ENCODE measurements at regions not wholly inside any gene's neighbourhood (a gene's known extent, or its start where the extent isn't known, plus 50 kb on each side); places are given as distances from the start of the nearest gene placed in this dataset.

- Histone ChIP-seq H2AFZ (replicated peaks; ENCODE audit: low read length, poor library complexity) (no peak overlapping the region), H4K20me1 (ENCODE audit: insufficient read depth, low read length) (no peaks in the 10 kb centered on the region), H2AK5ac (ENCODE audit: low read depth, low read length) (no peak overlapping the region), H3K56ac (ENCODE audit: extremely low read depth, insufficient read depth, low read length) (no peak overlapping the region), H3K36me3 (ENCODE audit: control insufficient read depth, insufficient read depth, low read length) (no peaks in the 10 kb centered on the region), H4K91ac (ENCODE audit: insufficient read depth, low read depth, low read length) (no peak overlapping the region), H2BK5ac (ENCODE audit: low read depth, low read length, poor library complexity, severe bottlenecking) (no peak overlapping the region), H3K9me1 (ENCODE audit: insufficient read depth, low read length) (no peaks in the 10 kb centered on the region), H2BK20ac (ENCODE audit: low read depth, low read length) (no peak overlapping the region), H3K9ac (ENCODE audit: low read depth, low read length) (no peak overlapping the region), H3K4me1 (ENCODE audit: control insufficient read depth, insufficient read depth, low read length) (no peaks in the 10 kb centered on the region), H3K4ac (ENCODE audit: low read depth, low read length) (no peak overlapping the region), H3K9me3 (ENCODE audit: control insufficient read depth, insufficient read depth, low read length) (0 out of 2 replicates have a peak, but pooled peaks cover 2% of the 10 kb centered on the region), H3K4me2 (ENCODE audit: low read depth, low read length) (no peak overlapping the region), H3K23ac (ENCODE audit: low read depth, low read length) (no peak overlapping the region), H2AK9ac (replicated peaks; ENCODE audit: low read depth, low read length, poor library complexity) (no peak overlapping the region), H4K5ac (ENCODE audit: low read depth, low read length) (no peak overlapping the region), H2BK15ac (ENCODE audit: low read depth, low read length) (no peak overlapping the region), H4K8ac (ENCODE audit: low read depth in 2 of 2, low read length in 2 of 2) (no peak overlapping the region), H3K18ac (ENCODE audit: low read depth, low read length) (no peak overlapping the region), H3K27ac (ENCODE audit: insufficient read depth, low read length) (no peak overlapping the region), H3K4me3 (ENCODE audit: insufficient read depth, low read depth, low read length) (no peak overlapping the region), H3K27me3 (ENCODE audit: control insufficient read depth, insufficient read depth, low read length) (no peaks in the 10 kb centered on the region), H3K14ac (replicated peaks; ENCODE audit: low read depth, low read length) (no peak overlapping the region), H2BK120ac (ENCODE audit: low read depth, low read length) (no peak overlapping the region), H3K79me1 (ENCODE audit: low read depth in 1 of 2, low read length in 2 of 2) (no peaks in the 10 kb centered on the region)
- ChIA-PET POLR2A (ENCODE audit: unreplicated experiment) (no interaction called here), CTCF (no interaction called here)
- ATAC-seq (ENCODE audit: low read depth) (no peak), DNase-seq (no peak)
- in situ Hi-C loops (cut with MboI; ENCODE audit: low sequenced_read_pairs) = no loop called here
- no TSS peak for BruUV-seq (replicated peaks)
- intact Hi-C loops (cut with micrococcal nuclease) = no loop called here
- TF ChIP-seq CEBPB (IDR thresholded peaks at IDR 0.05; ENCODE audit: low read depth, low read length) (no peak), USF2 (IDR thresholded peaks at IDR 0.05; ENCODE audit: low read depth, low read length) (no peak), SMC3 (IDR thresholded peaks at IDR 0.05; ENCODE audit: low read depth, low read length) (no peak), MXI1 (IDR thresholded peaks at IDR 0.05; ENCODE audit: borderline replicate concordance, low read depth, low read length) (no peak), MAZ (IDR thresholded peaks at IDR 0.05; ENCODE audit: borderline replicate concordance, low read depth, low read length) (no peak), CHD1 (IDR thresholded peaks at IDR 0.05; ENCODE audit: low read depth, low read length) (no peak), CTCF (conservative IDR thresholded peaks at IDR 0.05; ENCODE audit: low read depth, low read length) (no peak), BHLHE40 (IDR thresholded peaks at IDR 0.05; ENCODE audit: low read depth, low read length) (no peak), POLR2A (IDR thresholded peaks at IDR 0.05; ENCODE audit: low read depth, low read length) (no peak), FOS (IDR thresholded peaks at IDR 0.05; ENCODE audit: low read depth, low read length) (no peak), NFE2L2 (IDR thresholded peaks at IDR 0.05; ENCODE audit: low read depth, low read length) (no peak), RAD21 (IDR thresholded peaks at IDR 0.05; ENCODE audit: low read length) (no peak), RCOR1 (IDR thresholded peaks at IDR 0.05; ENCODE audit: insufficient replicate concordance, low read length) (no peak)
- dilution Hi-C loops (cut with HindIII; ENCODE audit: low sequenced_read_pairs, unreplicated experiment) = no loop called here
Measured at GRCh38 chr14:26172396-26172795, 425.4 kb downstream of the NOVA1 start.
